ENCODE measurements at regions not wholly inside any gene's neighbourhood (a gene's known extent, or its start where the extent isn't known, plus 50 kb on each side); places are given as distances from the start of the nearest gene placed in this dataset.
A peak's percentile ranks its signal among the peaks of the same experiment; 100 is the strongest.
"Not testable (repeated sequence)": the region's sequence is repeated elsewhere in the genome, so short reads cannot be mapped to it uniquely, and the experiment has no call there.

DNA sequence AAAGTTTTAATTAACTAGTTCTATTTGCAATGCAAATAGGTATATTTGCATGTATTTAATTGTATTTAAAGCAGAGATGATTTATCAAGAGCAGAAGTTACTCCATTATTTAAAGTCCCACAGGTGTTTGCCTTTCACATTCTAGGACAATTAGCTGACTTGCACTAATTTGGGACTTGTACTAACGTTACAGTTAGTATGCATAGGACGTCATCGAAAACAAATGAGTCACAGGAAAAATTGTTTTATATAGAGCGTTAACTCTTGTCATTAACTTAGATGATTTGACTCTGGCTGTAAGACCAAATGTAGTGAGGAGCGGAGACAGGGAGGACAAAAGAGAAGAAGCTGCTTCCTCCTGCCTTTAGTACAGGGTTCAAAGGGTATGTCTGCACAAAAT lies 126.1 kb upstream of the IFNE start:
- H3K9ac ChIP-seq (ENCODE audit: low read length), result no peak overlapping the region
- no peak overlapping the region for H3K4me3 ChIP-seq (ENCODE audit: low read length)
- peaks cover 24% of the 10 kb centered on the region for H3K4me1 ChIP-seq (ENCODE audit: control insufficient read depth, insufficient read depth, low read length)
- H3K9me3 ChIP-seq (ENCODE audit: control insufficient read depth, low read length), result no peaks in the 10 kb centered on the region
- H3K36me3 ChIP-seq (ENCODE audit: control insufficient read depth, insufficient read depth, low read length, severe bottlenecking), result no peaks in the 10 kb centered on the region
- H3K27me3 ChIP-seq (replicated peaks; ENCODE audit: control insufficient read depth, insufficient read depth, low read length), result no peaks in the 10 kb centered on the region
- no peak for DNase-seq (ENCODE audit: low read depth)

DNA sequence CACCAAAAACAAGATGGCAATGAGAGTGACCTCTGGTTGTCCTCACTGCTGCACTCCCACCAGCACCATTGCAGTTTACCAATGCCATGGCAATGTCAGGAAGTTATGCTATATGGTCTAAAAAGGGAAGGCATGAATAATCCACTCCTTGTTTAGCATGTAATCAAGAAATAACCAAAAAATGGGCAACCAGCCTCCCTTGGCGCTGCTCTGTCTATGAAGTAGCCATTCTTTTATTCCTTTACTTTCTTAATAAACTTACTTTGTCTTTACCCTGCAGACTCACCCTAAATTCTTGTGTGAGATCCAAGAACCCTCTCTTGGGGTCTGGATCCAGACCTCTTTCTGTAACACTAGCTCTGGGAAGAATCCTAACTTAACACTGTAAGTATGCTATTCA lies 127.4 kb upstream of the IFNE start:
- peaks cover 24% of the 10 kb centered on the region for H3K4me1 ChIP-seq (ENCODE audit: control insufficient read depth, insufficient read depth, low read length)
- H3K9me3 ChIP-seq (ENCODE audit: control insufficient read depth, low read length), result no peaks in the 10 kb centered on the region
- H3K4me3 ChIP-seq (ENCODE audit: low read length), result no peak overlapping the region
- no peaks in the 10 kb centered on the region for H3K27me3 ChIP-seq (replicated peaks; ENCODE audit: control insufficient read depth, insufficient read depth, low read length)
- H3K9ac ChIP-seq (ENCODE audit: low read length), result no peak overlapping the region
- H3K36me3 ChIP-seq (ENCODE audit: control insufficient read depth, insufficient read depth, low read length, severe bottlenecking), result no peaks in the 10 kb centered on the region
- DNase-seq (ENCODE audit: low read depth), result no peak

DNA sequence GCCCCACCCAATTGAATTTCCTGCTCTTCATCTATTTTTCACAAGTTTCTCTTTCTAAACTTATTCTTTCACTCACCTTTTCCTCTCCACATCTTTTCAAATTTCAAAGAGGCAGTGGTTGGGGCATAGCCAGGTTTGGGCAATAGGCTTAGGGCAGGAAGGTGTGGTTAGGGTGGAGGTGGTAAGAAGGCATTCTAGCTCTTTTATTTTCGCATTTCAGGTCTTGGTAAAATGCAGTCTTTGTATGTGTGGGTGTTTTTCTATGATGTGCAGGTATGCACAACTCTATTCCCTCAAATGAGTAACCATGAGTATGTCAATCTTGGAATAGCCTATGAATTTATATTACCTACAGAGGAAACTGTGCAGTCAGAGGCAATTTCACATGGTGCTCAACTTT lies 129.8 kb upstream of the IFNE start:
- no peak for DNase-seq (ENCODE audit: low read depth)
- Histone ChIP-seq H3K9me3 (ENCODE audit: control insufficient read depth, low read length) (no peaks in the 10 kb centered on the region), H3K4me1 (ENCODE audit: control insufficient read depth, insufficient read depth, low read length) (peaks cover 25% of the 10 kb centered on the region), H3K27me3 (replicated peaks; ENCODE audit: control insufficient read depth, insufficient read depth, low read length) (no peaks in the 10 kb centered on the region), H3K9ac (ENCODE audit: low read length) (no peak overlapping the region), H3K36me3 (ENCODE audit: control insufficient read depth, insufficient read depth, low read length, severe bottlenecking) (no peaks in the 10 kb centered on the region), H3K4me3 (ENCODE audit: low read length) (no peak overlapping the region)

DNA sequence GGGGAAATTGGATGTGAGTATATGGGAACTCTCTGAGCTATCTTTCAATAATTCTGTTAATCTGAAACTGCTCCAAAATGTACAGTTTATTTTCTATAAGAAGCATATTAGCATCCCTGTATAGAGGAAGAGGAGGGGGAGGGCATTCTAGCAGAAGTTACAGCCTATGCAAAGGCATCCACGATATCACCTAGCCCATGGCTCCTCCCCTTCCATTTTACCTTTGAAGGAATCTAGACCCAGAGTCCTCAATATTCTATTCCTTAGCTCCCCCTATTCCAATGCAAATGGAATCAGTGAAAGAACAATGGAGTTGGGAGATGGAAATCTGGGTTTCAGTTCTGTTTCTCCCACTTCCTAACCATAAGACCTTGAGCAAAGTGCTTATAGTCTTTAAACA lies 132.9 kb upstream of the IFNE start:
- H3K36me3 ChIP-seq (ENCODE audit: control insufficient read depth, insufficient read depth, low read length, severe bottlenecking), result no peaks in the 10 kb centered on the region
- H3K4me3 ChIP-seq (ENCODE audit: low read length), result no peak overlapping the region
- no peaks in the 10 kb centered on the region for H3K9me3 ChIP-seq (ENCODE audit: control insufficient read depth, low read length)
- no peak overlapping the region for H3K9ac ChIP-seq (ENCODE audit: low read length)
- no peak for DNase-seq (ENCODE audit: low read depth)
- H3K4me1 ChIP-seq (ENCODE audit: control insufficient read depth, insufficient read depth, low read length), result peaks cover 19% of the 10 kb centered on the region
- no peaks in the 10 kb centered on the region for H3K27me3 ChIP-seq (replicated peaks; ENCODE audit: control insufficient read depth, insufficient read depth, low read length)

DNA sequence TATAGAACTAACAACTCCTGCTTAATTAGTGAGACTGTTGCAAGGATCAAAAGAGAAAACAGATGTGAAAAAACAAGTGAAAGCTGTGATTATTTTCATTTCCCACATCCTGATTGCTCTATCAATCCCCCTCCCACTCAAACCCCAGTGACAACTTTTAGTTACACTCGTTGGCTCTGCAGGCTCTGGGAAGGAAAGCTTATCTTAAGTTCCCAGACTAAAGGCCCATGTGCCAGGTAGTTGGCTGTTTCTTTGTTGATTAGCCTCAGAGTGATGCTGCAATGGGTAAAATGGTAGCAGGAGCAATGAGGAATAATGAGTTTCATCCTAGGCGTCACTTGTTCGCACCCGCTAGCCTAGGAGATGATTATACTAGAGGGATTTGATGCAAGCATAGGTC lies 133.3 kb upstream of the IFNE start:
- Histone ChIP-seq H3K4me1 (ENCODE audit: control insufficient read depth, insufficient read depth, low read length) (peaks cover 19% of the 10 kb centered on the region), H3K9me3 (ENCODE audit: control insufficient read depth, low read length) (no peaks in the 10 kb centered on the region), H3K9ac (ENCODE audit: low read length) (no peak overlapping the region), H3K4me3 (ENCODE audit: low read length) (no peak overlapping the region), H3K27me3 (replicated peaks; ENCODE audit: control insufficient read depth, insufficient read depth, low read length) (no peaks in the 10 kb centered on the region), H3K36me3 (ENCODE audit: control insufficient read depth, insufficient read depth, low read length, severe bottlenecking) (no peaks in the 10 kb centered on the region)
- DNase-seq (ENCODE audit: low read depth), result no peak

DNA sequence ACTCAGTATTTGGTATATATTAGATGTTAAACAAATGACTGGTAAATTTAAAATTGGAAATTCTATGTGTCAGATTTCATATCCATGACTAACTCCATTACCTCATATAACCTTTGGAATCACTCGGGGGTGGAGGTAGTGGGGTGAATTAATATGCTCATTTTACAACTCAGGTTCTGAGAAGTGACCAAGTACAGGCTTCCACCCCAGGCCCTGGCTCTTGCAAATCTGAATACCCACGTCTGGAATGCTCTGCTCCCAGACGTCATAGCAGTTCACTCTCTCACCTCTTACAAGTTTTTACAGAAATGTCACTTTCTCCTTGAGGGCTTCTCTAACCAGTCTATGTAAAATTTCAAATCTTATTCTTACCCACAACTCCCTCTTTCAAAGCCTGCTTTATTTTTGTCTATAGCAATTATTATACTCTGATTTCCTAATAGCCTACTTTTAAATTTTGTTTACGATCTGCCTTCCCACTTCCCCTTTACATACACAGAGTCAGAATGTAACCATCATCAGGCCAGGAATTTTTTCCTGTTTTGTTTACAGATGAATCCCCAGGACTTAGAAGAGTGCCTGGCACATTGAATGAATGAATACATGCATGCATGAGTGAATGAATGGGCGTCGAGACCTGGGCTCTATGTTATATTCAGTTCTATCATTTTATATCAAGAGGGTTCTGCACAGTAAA lies 134.1 kb upstream of the IFNE start:
- peak overlapping the region; percentile 19 for H3K9ac ChIP-seq (ENCODE audit: low read length)
- peak; percentile 76 for DNase-seq (ENCODE audit: low read depth)
- H3K36me3 ChIP-seq (ENCODE audit: control insufficient read depth, insufficient read depth, low read length, severe bottlenecking), result no peaks in the 10 kb centered on the region
- H3K4me3 ChIP-seq (ENCODE audit: low read length), result no peak overlapping the region
- H3K4me1 ChIP-seq (ENCODE audit: control insufficient read depth, insufficient read depth, low read length), result peaks cover 12% of the 10 kb centered on the region
- no peaks in the 10 kb centered on the region for H3K27me3 ChIP-seq (replicated peaks; ENCODE audit: control insufficient read depth, insufficient read depth, low read length)
- H3K9me3 ChIP-seq (ENCODE audit: control insufficient read depth, low read length), result no peaks in the 10 kb centered on the region

DNA sequence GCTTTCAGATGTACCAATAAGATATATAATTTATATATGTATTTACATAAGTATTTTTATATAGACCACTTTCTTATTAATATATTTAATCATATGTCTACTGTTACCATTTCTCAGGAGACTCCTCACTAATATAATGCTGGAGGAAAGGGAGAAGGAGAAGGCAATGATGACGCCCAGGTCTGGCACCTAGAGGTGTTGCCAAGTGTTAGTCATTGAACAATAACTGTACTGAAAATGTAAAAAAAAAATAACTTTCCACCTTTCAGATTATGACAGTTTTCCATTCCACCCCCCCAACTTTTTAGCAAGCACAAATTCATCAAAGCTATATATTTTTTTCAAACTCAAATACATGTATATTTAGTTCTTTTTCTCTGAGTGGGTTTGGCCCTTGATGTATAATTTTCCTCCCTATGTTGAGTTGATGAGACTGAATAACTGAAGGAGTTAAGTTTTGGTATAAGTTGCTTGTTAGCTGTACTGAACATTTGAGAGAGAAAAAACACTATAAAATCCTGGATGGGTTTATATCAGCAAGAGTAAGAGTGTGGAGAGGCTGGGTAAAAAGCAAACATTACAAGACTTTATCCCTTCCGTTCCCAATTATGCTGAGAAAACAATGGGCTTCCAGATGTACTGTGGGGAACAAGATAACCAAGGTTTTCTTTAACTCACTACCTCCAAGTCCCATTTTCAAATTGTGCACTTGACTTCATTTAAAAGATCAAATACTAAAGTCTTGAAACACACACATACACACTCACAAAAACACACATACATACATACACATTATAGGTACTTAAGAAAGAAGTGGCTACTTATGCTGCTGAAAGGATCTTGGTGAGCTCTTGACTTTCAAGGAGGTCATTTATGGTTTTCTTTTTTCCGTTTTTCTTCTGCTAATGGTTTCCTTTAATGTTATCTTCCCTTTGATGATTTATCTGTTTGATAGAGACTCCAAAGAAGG lies 142.8 kb upstream of the IFNE start:
- H3K9ac ChIP-seq (ENCODE audit: low read length), result no peak overlapping the region
- H3K36me3 ChIP-seq (ENCODE audit: control insufficient read depth, insufficient read depth, low read length, severe bottlenecking), result no peaks in the 10 kb centered on the region
- H3K4me1 ChIP-seq (ENCODE audit: control insufficient read depth, insufficient read depth, low read length), result no peaks in the 10 kb centered on the region
- H3K4me3 ChIP-seq (ENCODE audit: low read length), result no peak overlapping the region
- H3K9me3 ChIP-seq (ENCODE audit: control insufficient read depth, low read length), result peaks cover 5% of the 10 kb centered on the region
- no peaks in the 10 kb centered on the region for H3K27me3 ChIP-seq (replicated peaks; ENCODE audit: control insufficient read depth, insufficient read depth, low read length)
- no peak for DNase-seq (ENCODE audit: low read depth)

DNA sequence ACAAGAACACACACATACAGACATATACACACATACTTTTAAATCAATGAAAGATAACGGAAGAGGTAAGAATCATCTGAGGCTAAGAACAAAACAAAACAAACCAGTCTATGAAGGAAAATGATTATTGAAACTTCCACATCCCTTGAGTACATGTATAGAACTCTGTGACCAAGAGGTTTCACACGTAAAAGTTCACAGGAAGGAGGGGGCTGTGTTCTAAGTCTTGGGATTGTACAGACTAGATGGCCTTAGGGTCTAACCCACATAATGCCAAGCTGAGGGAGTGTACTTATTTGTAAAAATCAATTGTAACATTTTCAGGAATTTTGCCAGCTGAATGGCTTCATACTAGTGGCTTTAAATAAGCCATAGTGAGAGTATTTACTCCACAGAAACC lies 144.4 kb upstream of the IFNE start:
- no peak overlapping the region for H3K9ac ChIP-seq (ENCODE audit: low read length)
- H3K4me1 ChIP-seq (ENCODE audit: control insufficient read depth, insufficient read depth, low read length), result no peaks in the 10 kb centered on the region
- DNase-seq (ENCODE audit: low read depth), result no peak
- peaks cover 5% of the 10 kb centered on the region for H3K9me3 ChIP-seq (ENCODE audit: control insufficient read depth, low read length)
- no peaks in the 10 kb centered on the region for H3K27me3 ChIP-seq (replicated peaks; ENCODE audit: control insufficient read depth, insufficient read depth, low read length)
- no peaks in the 10 kb centered on the region for H3K36me3 ChIP-seq (ENCODE audit: control insufficient read depth, insufficient read depth, low read length, severe bottlenecking)
- H3K4me3 ChIP-seq (ENCODE audit: low read length), result no peak overlapping the region

DNA sequence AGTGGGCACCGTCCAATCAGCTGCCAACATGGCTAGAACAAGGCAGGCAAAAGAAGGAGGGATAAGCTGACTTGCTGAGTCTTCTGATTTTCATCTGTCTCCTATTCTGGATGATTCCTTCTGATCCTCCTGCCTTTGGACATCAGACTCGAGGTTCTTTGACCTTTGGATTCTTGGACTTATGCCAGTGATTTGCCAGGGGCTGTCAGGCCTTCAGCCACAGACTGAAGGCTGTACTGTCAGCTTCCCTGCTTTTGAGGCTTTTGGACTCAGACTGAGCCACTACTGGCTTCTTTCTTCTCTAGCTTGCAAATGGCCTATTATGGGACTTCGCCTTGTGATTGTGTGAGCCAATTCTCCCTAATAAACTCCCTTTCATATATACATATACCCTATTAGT lies 146.8 kb upstream of the IFNE start:
- not testable (repeated sequence) for DNase-seq (ENCODE audit: low read depth); H3K4me1 ChIP-seq (ENCODE audit: control insufficient read depth, insufficient read depth, low read length); H3K4me3 ChIP-seq (ENCODE audit: low read length); H3K27me3 ChIP-seq (replicated peaks; ENCODE audit: control insufficient read depth, insufficient read depth, low read length); H3K36me3 ChIP-seq (ENCODE audit: control insufficient read depth, insufficient read depth, low read length, severe bottlenecking); H3K9me3 ChIP-seq (ENCODE audit: control insufficient read depth, low read length); H3K9ac ChIP-seq (ENCODE audit: low read length)

DNA sequence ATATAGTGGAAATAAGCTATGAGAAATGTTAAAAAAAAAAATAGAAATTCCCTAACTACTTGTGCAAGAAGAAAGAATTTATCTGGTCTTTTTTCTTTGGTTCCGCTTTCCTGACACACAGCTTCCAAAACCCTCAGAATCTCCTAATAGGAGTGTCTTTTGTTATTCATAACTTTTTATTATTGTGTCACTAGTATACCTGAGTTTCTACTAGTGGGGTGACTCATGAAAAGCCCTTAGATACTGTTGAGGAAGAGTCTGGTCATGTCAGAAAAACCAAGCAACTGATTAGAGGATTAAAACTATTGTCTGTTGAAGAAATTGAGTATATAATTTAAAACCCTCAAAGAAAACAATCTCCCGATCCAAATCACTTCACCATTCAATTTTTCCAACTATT lies 152.8 kb upstream of the IFNE start:
- Histone ChIP-seq H3K36me3 (ENCODE audit: control insufficient read depth, insufficient read depth, low read length, severe bottlenecking) (no peaks in the 10 kb centered on the region), H3K4me1 (ENCODE audit: control insufficient read depth, insufficient read depth, low read length) (peaks cover 4% of the 10 kb centered on the region)

DNA sequence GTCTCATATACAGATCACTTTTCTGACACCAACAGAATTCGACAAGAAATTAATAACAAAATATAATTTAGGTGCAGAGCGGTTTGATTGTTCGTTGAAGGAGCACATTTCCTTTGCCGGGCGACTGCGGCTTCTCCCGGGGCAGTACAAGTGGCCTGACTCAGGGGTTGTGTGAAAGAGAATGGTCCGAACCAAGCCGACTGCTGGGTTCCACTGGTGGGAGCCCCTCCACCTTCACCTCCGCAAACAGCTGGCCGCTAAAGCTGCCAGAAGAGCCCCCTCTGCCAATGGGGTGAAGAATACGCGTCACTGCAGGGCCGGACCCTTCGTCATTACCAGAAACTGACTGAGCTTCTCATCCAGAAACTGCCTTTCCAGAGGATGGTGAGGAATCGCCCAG lies 156.0 kb upstream of the IFNE start:
- Histone ChIP-seq H3K36me3 (ENCODE audit: control insufficient read depth, insufficient read depth, low read length, severe bottlenecking) (no peaks in the 10 kb centered on the region), H3K9me3 (ENCODE audit: control insufficient read depth, low read length) (peaks cover 4% of the 10 kb centered on the region), H3K4me3 (ENCODE audit: low read length) (no peak overlapping the region), H3K4me1 (ENCODE audit: control insufficient read depth, insufficient read depth, low read length) (peaks cover 4% of the 10 kb centered on the region), H3K9ac (ENCODE audit: low read length) (no peak overlapping the region), H3K27me3 (replicated peaks; ENCODE audit: control insufficient read depth, insufficient read depth, low read length) (no peaks in the 10 kb centered on the region)
- DNase-seq (ENCODE audit: low read depth), result no peak

More for the DNA sequence above, 152.8 kb upstream of the IFNE start:
- DNase-seq (ENCODE audit: low read depth), result no peak
- Histone ChIP-seq H3K27me3 (replicated peaks; ENCODE audit: control insufficient read depth, insufficient read depth, low read length) (no peaks in the 10 kb centered on the region), H3K4me3 (ENCODE audit: low read length) (no peak overlapping the region), H3K9me3 (ENCODE audit: control insufficient read depth, low read length) (no peaks in the 10 kb centered on the region), H3K9ac (ENCODE audit: low read length) (no peak overlapping the region)

Measured in adipocyte (in vitro differentiated cells).